HG03045 (cell line): ENCODE measurements at regions not wholly inside any gene's neighbourhood (a gene's known extent, or its start where the extent isn't known, plus 50 kb on each side); places are given as distances from the start of the nearest gene placed in this dataset.

Experiments
- ATAC-seq: cut with Tn5 transposase; IDR thresholded peaks from one replicate; pipeline ENCODE4 v1.9.1; 2021; ENCODE audit warnings: mild to moderate bottlenecking, moderate library complexity; ENCODE audit not compliant: unreplicated experiment

- ATAC-seq, result no peak
Measured at GRCh38 chr1:193730017-193730416, 543.6 kb upstream of the B3GALT2 start.

- ATAC-seq, result no peak
Measured at GRCh38 chr1:193729429-193729828, 543.0 kb upstream of the B3GALT2 start.

- ATAC-seq, result no peak
Measured at GRCh38 chr1:193727850-193728249, 541.4 kb upstream of the B3GALT2 start.

- no peak for ATAC-seq
Measured at GRCh38 chr1:193726722-193727121, 540.3 kb upstream of the B3GALT2 start.

- no peak for ATAC-seq
Measured at GRCh38 chr1:193712392-193712791, 526.0 kb upstream of the B3GALT2 start.

DNA sequence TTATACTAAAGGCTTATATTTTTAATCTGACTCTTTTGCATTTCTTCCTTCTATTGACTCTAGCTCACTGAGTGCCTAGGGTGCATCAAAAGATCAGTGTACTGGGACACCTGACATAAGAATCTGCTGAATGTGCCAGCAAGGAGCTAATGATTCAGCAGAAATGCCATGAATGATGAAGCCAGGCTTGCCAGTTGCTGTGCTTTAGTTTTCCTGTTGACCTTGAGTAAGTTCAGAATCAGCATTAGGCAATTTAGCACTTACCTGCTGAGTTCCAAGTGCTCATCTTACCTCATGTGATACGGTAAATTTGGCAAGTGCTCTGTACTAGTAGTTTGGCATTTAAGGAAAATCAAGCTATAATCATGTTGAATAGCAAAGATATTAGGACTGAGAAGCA lies 523.2 kb upstream of the B3GALT2 start:
- no peak for ATAC-seq

DNA sequence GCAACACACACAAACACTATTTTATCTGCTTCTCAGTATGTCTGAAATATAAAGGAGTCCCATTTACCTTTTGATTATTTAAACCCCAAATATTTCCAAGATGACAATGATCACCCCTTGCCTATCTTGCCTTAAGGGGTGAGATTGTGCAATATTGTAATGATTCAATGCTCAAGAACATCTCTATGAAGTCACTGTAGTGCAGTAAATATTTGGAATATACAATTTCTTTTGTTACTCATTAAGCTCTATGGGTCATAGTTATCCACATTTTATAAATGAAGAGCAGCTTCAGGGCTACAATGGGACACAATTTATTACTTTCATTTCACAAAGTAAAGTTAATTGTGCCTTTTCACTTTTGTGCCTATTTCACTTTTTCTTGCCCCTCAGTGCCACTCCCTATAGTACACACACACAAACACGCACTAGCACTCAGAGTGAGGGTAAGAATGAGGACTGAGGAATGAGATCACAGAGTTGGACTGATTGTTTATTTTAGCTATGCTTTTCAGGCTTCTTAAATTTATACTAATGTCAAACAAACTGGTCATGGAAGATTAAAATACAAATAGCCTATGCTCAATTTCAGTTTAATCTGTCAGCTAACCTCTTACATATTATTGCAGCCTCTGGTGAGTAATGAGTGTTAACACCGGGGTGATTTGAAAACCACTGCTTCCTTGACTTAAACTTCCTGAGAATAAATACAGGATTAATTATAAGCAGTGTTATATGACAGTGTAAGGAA lies 521.0 kb upstream of the B3GALT2 start:
- no peak for ATAC-seq

GRCh38 chr1:193706766-193707165 lies 520.4 kb upstream of the B3GALT2 start:
- no peak for ATAC-seq

GRCh38 chr1:193705554-193705981 lies 519.2 kb upstream of the B3GALT2 start:
- ATAC-seq, result no peak

DNA sequence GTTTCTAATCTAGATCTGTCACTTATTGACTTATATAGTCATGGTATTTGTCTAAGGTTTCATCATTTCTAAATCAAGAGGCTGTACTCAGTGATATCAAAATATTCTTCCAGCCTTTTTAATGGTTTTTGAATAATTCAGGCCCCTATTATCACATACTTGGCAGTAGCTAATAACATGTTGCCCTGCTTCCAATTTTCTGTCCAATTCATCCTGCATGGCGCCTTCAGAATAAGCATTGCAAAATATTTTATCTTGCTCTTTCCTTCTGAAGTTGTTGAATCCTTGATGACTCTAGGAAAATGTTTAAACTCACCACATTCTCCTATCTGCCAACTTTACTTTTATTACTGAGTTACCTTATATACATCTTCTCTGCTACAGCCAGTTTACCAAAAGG lies 517.2 kb upstream of the B3GALT2 start:
- no peak for ATAC-seq

GRCh38 chr1:193703121-193703520 lies 516.7 kb upstream of the B3GALT2 start:
- no peak for ATAC-seq

DNA sequence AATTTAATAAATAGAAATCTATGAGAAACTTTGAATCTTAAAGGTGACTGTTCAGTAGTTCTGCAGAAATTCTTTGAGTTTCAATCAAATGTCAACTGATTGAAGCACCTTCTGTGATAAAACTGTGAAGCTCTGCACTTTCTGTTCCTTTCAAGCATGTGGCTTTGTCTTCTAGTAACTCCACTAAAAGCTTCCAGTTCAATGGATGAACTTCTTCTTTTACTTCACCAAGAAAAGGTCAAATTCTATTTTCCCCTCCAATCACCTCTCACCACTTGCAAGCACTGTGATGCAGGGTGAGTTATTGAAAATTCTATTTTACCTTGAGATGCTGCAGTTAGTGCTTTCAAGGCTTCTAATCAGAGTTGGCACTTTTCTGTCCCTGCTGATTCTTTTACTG lies 515.3 kb upstream of the B3GALT2 start:
- ATAC-seq, result no peak

DNA sequence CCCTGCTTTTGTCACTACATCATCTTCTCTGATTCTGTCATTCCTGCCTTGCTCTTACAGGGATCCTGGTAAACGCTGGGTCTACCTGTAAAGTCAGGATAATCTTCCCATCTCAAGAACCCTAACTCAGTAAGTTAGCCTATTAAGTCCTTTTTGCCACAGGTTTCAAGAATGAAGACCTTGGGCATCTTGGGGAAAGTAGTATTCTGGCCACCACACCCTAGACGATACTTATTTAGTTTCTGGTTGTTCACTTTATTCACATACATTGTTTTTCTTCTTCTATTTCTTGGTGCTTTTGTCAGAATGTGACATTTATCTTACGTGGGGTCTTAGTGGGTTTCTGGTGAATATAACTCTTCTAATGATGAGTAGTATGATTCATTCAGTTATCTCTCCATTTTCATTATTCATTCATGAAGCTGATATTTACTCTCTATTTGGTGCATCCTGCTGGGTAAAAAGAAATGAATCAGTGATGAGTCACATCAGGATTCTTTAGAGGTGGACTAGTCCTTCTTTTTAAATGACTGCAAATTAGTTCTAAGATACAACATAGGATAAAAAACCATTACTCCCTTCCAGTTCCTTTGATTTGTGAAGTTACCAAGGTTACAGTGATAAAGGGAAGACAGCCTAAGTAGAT lies 514.4 kb upstream of the B3GALT2 start:
- ATAC-seq, result no peak

GRCh38 chr1:193699261-193699660 lies 512.8 kb upstream of the B3GALT2 start:
- ATAC-seq, result no peak

DNA sequence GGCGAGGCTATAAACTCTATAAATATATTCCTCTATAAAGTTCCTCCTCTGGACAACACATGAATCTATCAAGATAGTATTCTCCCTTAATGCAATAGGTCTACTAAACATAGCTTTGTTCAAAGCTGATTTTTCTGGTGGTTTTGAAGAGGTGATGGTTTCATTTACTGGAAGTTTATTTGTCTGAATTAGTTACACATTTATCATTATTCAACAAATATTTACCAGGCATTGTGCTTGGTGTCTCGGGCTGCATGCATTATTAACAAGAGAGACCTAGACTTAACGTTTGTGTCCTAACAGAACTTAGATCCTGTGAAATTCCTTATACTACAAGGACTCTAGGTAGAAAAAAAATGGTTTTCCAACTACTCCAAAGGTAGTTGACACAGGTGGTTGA lies 511.4 kb upstream of the B3GALT2 start:
- ATAC-seq, result no peak

- no peak for ATAC-seq
Measured at GRCh38 chr1:193697115-193697762, 510.8 kb upstream of the B3GALT2 start.

- no peak for ATAC-seq
Measured at GRCh38 chr1:193694741-193695140, 508.3 kb upstream of the B3GALT2 start.

GRCh38 chr1:193685986-193686385 lies 499.6 kb upstream of the B3GALT2 start:
- no peak for ATAC-seq

DNA sequence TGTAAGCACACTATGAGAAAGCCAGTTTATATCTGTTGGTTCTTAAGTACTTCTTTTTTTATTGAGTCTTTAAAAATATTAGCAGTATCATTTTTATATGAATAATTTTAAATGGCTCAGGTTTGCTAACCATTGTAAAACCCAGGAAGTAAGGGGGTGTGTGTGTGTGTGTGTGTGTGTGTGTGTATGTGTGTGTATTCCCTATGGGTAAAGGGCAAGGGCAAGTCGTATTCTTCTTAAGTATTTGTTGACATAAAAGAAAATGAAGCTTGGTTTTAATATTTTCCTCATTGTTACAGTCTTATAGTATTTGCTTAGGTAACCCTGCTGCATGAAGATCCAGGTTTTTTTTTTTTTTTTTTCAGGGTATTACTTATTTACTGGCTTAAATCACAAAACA lies 495.0 kb upstream of the B3GALT2 start:
- no peak for ATAC-seq

DNA sequence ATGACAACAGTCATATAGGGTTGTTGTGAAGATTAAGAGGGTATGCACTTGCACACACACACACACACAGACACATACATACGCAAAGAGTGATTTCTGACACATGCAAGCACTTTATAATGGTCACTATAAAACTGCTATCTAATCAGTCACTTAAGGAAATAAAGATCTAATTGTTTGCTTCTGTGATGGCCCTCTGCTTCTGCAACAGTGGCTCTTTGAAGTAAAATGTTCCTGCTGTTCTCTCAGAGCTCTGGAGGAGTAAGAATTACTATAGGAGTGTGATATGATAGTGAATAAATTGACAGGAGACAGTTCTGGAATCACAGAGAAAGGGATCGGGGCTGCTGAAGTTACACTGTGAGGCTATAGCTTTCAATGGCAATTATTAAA lies 494.5 kb upstream of the B3GALT2 start:
- no peak for ATAC-seq

- no peak for ATAC-seq
Measured at GRCh38 chr1:193680247-193680923, 494.0 kb upstream of the B3GALT2 start.

GRCh38 chr1:193677874-193678273 lies 491.5 kb upstream of the B3GALT2 start:
- no peak for ATAC-seq
